Ectodermal cell (in vitro differentiated cells): ENCODE measurements at regions not wholly inside any gene's neighbourhood (a gene's known extent, or its start where the extent isn't known, plus 50 kb on each side); places are given as distances from the start of the nearest gene placed in this dataset.

Experiments
- H3K27ac ChIP-seq: 2 replicates; pipeline ENCODE4 v1.7.0; 2013; ENCODE audit warnings: mild to moderate bottlenecking, low read depth, low read length; ENCODE audit not compliant: insufficient read depth, poor library complexity, severe bottlenecking
- H3K27me3 ChIP-seq: 2 replicates; pipeline ENCODE4 v1.7.0; 2013; ENCODE audit warnings: mild to moderate bottlenecking, low read length; ENCODE audit not compliant: insufficient read depth, control insufficient read depth, poor library complexity, severe bottlenecking
- H3K36me3 ChIP-seq: one replicate; pipeline ENCODE4 v1.7.0; 2013; ENCODE audit warnings: low read length; ENCODE audit not compliant: control insufficient read depth, insufficient read depth
- H3K4me1 ChIP-seq: one replicate; pipeline ENCODE4 v1.7.0; 2013; ENCODE audit warnings: low read length; ENCODE audit not compliant: control insufficient read depth, insufficient read depth
- H3K4me3 ChIP-seq: 2 replicates; pipeline ENCODE4 v1.7.0; 2013; ENCODE audit warnings: low read depth, low read length, control low read depth; ENCODE audit not compliant: insufficient read depth
- H3K9me3 ChIP-seq: 2 replicates; pipeline ENCODE4 v1.7.0; 2013; ENCODE audit warnings: mild to moderate bottlenecking, low read length, moderate library complexity; ENCODE audit not compliant: control insufficient read depth
- WGBS, 2 experiments: methylation state at CpG; one replicate each; pipeline ENCODE4 v1.1.7; 2013; ENCODE audit warnings: missing lambda C conversion rate in 2 of 2; 5-methylcytosine and 5-hydroxymethylcytosine counted together

- Histone ChIP-seq H3K27ac (no peak overlapping the region), H3K27me3 (no peaks in the 10 kb centered on the region), H3K9me3 (no peaks in the 10 kb centered on the region), H3K4me3 (no peak overlapping the region), H3K4me1 (no peaks in the 10 kb centered on the region), H3K36me3 (no peaks in the 10 kb centered on the region)
- 89 to 91% methylated on average over 7 of the region's 7 CpGs for WGBS, 2 experiments
Measured at GRCh38 chr6:23633996-23634395, 492.0 kb upstream of the NRSN1 start.

- Histone ChIP-seq H3K4me1 (no peaks in the 10 kb centered on the region), H3K36me3 (no peaks in the 10 kb centered on the region), H3K9me3 (no peaks in the 10 kb centered on the region), H3K4me3 (no peak overlapping the region), H3K27ac (no peak overlapping the region), H3K27me3 (no peaks in the 10 kb centered on the region)
- WGBS, 2 experiments = 100% methylated on average over 1 to 3 of the region's 4 CpGs
Measured at GRCh38 chr6:23635150-23635549, 490.9 kb upstream of the NRSN1 start.

DNA sequence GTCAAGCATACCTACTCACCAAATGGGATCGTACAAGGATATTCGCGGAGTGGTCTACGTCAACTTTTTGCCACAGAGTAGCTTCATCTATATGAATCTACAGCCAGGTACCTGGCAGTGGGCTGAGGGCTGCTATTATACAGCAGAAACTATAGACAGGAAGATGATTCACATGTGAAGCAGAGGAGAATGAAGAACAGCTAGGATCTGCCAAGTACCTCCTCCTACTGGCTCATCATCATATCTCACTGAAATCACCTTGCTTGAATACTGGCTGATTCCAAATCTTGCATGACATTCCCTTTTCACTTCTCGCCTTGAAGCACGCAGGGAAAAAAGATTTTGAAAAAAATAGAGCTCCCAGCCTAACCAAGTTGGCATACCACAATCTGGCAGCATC is 488.7 kb upstream of the NRSN1 start:
- no peak overlapping the region for H3K4me3 ChIP-seq
- no peak overlapping the region for H3K27ac ChIP-seq
- H3K27me3 ChIP-seq = no peaks in the 10 kb centered on the region
- no peaks in the 10 kb centered on the region for H3K36me3 ChIP-seq
- no peaks in the 10 kb centered on the region for H3K9me3 ChIP-seq
- H3K4me1 ChIP-seq = no peaks in the 10 kb centered on the region
- 96 to 99% methylated on average over 6 of the region's 6 CpGs for WGBS, 2 experiments

DNA sequence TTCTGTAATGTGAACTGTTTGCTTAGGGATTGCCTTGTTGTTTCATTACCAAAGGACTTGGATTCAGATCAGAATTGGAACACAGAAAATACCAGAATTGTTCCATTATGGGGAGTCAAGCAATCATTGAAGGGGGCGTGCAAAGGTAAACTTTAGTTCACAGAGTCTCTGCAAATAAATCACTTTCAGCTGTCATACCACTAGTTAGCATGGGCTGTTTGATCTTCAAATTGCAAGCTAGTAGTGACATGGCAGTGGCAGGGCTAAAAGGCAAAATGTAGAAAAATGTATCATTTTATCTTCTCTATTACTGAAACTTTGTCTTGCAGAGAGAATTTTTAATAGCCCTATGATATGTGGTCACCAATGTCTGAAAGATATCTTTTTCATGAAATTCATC is 483.2 kb upstream of the NRSN1 start:
- Histone ChIP-seq H3K27me3 (no peaks in the 10 kb centered on the region), H3K27ac (no peak overlapping the region), H3K36me3 (no peaks in the 10 kb centered on the region), H3K4me1 (no peaks in the 10 kb centered on the region), H3K4me3 (no peak overlapping the region), H3K9me3 (no peaks in the 10 kb centered on the region)
- WGBS, 2 experiments = 88 to 100% methylated on average over 1 of the region's 1 CpG

GRCh38 chr6:23647045-23647444 is 479.0 kb upstream of the NRSN1 start:
- no peak overlapping the region for H3K27ac ChIP-seq
- no peaks in the 10 kb centered on the region for H3K9me3 ChIP-seq
- no peaks in the 10 kb centered on the region for H3K36me3 ChIP-seq
- no peak overlapping the region for H3K4me3 ChIP-seq
- H3K4me1 ChIP-seq = no peaks in the 10 kb centered on the region
- H3K27me3 ChIP-seq = no peaks in the 10 kb centered on the region

- H3K9me3 ChIP-seq = no peaks in the 10 kb centered on the region
- WGBS, 2 experiments = 68 to 71% methylated on average over 5 of the region's 5 CpGs
- no peak overlapping the region for H3K27ac ChIP-seq
- no peaks in the 10 kb centered on the region for H3K36me3 ChIP-seq
- H3K4me3 ChIP-seq = no peak overlapping the region
- no peaks in the 10 kb centered on the region for H3K27me3 ChIP-seq
- no peaks in the 10 kb centered on the region for H3K4me1 ChIP-seq
Measured at GRCh38 chr6:23650676-23651075, 475.3 kb upstream of the NRSN1 start.

- H3K36me3 ChIP-seq = no peaks in the 10 kb centered on the region
- 74 to 78% methylated on average over 5 of the region's 6 CpGs for WGBS, 2 experiments
- no peaks in the 10 kb centered on the region for H3K9me3 ChIP-seq
- H3K4me3 ChIP-seq = no peak overlapping the region
- H3K27me3 ChIP-seq = no peaks in the 10 kb centered on the region
- H3K27ac ChIP-seq = no peak overlapping the region
- no peaks in the 10 kb centered on the region for H3K4me1 ChIP-seq
Measured at GRCh38 chr6:23654745-23655144, 471.3 kb upstream of the NRSN1 start.

DNA sequence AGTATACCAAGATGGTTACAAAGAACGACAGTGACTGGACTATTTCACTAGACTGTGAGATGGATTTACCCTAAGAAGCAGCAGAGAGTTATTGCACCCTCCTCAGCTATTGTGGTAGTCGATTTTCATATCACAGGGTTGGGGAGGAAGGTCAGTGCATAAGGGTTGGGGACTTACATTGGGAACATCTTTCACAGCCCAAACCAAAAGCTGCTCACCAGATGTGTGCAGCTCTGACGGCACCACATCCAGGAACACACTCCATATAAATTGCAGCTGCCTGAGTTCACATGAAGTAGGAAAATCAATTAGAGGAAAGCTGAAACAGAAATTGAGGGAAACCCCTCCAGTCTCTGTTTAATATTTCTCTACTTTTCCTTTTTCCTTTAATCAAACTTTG is 470.5 kb upstream of the NRSN1 start:
- Histone ChIP-seq H3K27me3 (no peaks in the 10 kb centered on the region), H3K9me3 (no peaks in the 10 kb centered on the region), H3K27ac (no peak overlapping the region), H3K4me3 (no peak overlapping the region), H3K36me3 (no peaks in the 10 kb centered on the region), H3K4me1 (no peaks in the 10 kb centered on the region)
- WGBS, 2 experiments = 93 to 95% methylated on average over 3 of the region's 3 CpGs

- no peak overlapping the region for H3K27ac ChIP-seq
- H3K4me3 ChIP-seq = no peak overlapping the region
- no peaks in the 10 kb centered on the region for H3K27me3 ChIP-seq
- WGBS, 2 experiments = 85 to 87% methylated on average over 14 of the region's 14 CpGs
- H3K9me3 ChIP-seq = no peaks in the 10 kb centered on the region
- H3K4me1 ChIP-seq = no peaks in the 10 kb centered on the region
- H3K36me3 ChIP-seq = no peaks in the 10 kb centered on the region
Measured at GRCh38 chr6:23656255-23657194, 469.5 kb upstream of the NRSN1 start.

- WGBS, 2 experiments = 9 to 26% methylated on average over 2 of the region's 2 CpGs
- no peaks in the 10 kb centered on the region for H3K27me3 ChIP-seq
- no peak overlapping the region for H3K27ac ChIP-seq
- no peaks in the 10 kb centered on the region for H3K4me1 ChIP-seq
- no peaks in the 10 kb centered on the region for H3K36me3 ChIP-seq
- H3K9me3 ChIP-seq = no peaks in the 10 kb centered on the region
- H3K4me3 ChIP-seq = no peak overlapping the region
Measured at GRCh38 chr6:23659125-23659524, 466.9 kb upstream of the NRSN1 start.
